IPS-NIHi7 (cell line): ENCODE measurements at regions not wholly inside any gene's neighbourhood (a gene's known extent, or its start where the extent isn't known, plus 50 kb on each side); places are given as distances from the start of the nearest gene placed in this dataset.

ENCODE experiments used
- DNase-seq: peaks from one replicate; pipeline ENCODE4 v3.0.0; 2012; ENCODE audit warnings: mixed read lengths; ENCODE audit errors: extremely low spot score

GRCh38 chr11:103624708-103625623, 411.5 kb upstream of the DDI1 start:
- peak; percentile 26 for DNase-seq

- DNase-seq: no peak
Observed at GRCh38 chr11:103625624-103625965, 410.8 kb upstream of the DDI1 start.

- DNase-seq: no peak
Observed at GRCh38 chr11:103628121-103628520, 408.3 kb upstream of the DDI1 start.

- no peak for DNase-seq
Observed at GRCh38 chr11:103631841-103632240, 404.6 kb upstream of the DDI1 start.

- peak; percentile 9 for DNase-seq
Observed at GRCh38 chr11:103633068-103633788, 403.2 kb upstream of the DDI1 start.

- DNase-seq: no peak
Observed at GRCh38 chr11:103633819-103634590, 402.4 kb upstream of the DDI1 start.

GRCh38 chr11:103636232-103636631, 400.2 kb upstream of the DDI1 start:
- no peak for DNase-seq

GRCh38 chr11:103637295-103637694, 399.1 kb upstream of the DDI1 start:
- no peak for DNase-seq

GRCh38 chr11:103637831-103638230, 398.6 kb upstream of the DDI1 start:
- DNase-seq: no peak

- no peak for DNase-seq
Observed at GRCh38 chr11:103644676-103645075, 391.8 kb upstream of the DDI1 start.

- no peak for DNase-seq
Observed at GRCh38 chr11:103648054-103648453, 388.4 kb upstream of the DDI1 start.

- DNase-seq: no peak
Observed at GRCh38 chr11:103648670-103649400, 387.6 kb upstream of the DDI1 start.

- no peak for DNase-seq
Observed at GRCh38 chr11:103649401-103649895, 387.0 kb upstream of the DDI1 start.

- no peak for DNase-seq
Observed at GRCh38 chr11:103650330-103650729, 386.1 kb upstream of the DDI1 start.

- DNase-seq: no peak
Observed at GRCh38 chr11:103651341-103651998, 385.0 kb upstream of the DDI1 start.

GRCh38 chr11:103652013-103652412, 384.4 kb upstream of the DDI1 start:
- DNase-seq: no peak

- no peak for DNase-seq
Observed at GRCh38 chr11:103656382-103656781, 380.1 kb upstream of the DDI1 start.

- DNase-seq: peak; percentile 49
Observed at GRCh38 chr11:103659206-103659618, 377.2 kb upstream of the DDI1 start.

GRCh38 chr11:103659743-103660142, 376.7 kb upstream of the DDI1 start:
- DNase-seq: no peak

- DNase-seq: no peak
Observed at GRCh38 chr11:103661185-103661584, 375.3 kb upstream of the DDI1 start.

- DNase-seq: no peak
Observed at GRCh38 chr11:103661991-103662390, 374.4 kb upstream of the DDI1 start.
